NB4 (cell line): ENCODE measurements at regions not wholly inside any gene's neighbourhood (a gene's known extent, or its start where the extent isn't known, plus 50 kb on each side); places are given as distances from the start of the nearest gene placed in this dataset.

Experiments
- POLR2A ChIP-seq: IDR thresholded peaks from 2 replicates; pipeline ENCODE4 v1.6.1; 2011; ENCODE audit warnings: mild to moderate bottlenecking; ENCODE audit not compliant: insufficient read length; ENCODE audit errors: extremely low read depth
- TF ChIP-seq, protein P1 (sequence below): IDR thresholded peaks from one replicate; pipeline ENCODE4 v1.5.1; 2012; ENCODE audit warnings: low read depth, low read length
- TF ChIP-seq, protein P2 (sequence below): IDR thresholded peaks from 2 replicates; pipeline ENCODE4 v1.6.1; 2011; ENCODE audit warnings: low read depth, low read length

- TF ChIP-seq, protein P1, sequence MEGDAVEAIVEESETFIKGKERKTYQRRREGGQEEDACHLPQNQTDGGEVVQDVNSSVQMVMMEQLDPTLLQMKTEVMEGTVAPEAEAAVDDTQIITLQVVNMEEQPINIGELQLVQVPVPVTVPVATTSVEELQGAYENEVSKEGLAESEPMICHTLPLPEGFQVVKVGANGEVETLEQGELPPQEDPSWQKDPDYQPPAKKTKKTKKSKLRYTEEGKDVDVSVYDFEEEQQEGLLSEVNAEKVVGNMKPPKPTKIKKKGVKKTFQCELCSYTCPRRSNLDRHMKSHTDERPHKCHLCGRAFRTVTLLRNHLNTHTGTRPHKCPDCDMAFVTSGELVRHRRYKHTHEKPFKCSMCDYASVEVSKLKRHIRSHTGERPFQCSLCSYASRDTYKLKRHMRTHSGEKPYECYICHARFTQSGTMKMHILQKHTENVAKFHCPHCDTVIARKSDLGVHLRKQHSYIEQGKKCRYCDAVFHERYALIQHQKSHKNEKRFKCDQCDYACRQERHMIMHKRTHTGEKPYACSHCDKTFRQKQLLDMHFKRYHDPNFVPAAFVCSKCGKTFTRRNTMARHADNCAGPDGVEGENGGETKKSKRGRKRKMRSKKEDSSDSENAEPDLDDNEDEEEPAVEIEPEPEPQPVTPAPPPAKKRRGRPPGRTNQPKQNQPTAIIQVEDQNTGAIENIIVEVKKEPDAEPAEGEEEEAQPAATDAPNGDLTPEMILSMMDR, result no peak
- TF ChIP-seq POLR2A, result no peak
- TF ChIP-seq, protein P2, sequence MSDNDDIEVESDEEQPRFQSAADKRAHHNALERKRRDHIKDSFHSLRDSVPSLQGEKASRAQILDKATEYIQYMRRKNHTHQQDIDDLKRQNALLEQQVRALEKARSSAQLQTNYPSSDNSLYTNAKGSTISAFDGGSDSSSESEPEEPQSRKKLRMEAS, result no peak
Observed at GRCh38 chr6:97440590-97441176, 157.7 kb upstream of the MMS22L start.
